ENCODE measurements at regions not wholly inside any gene's neighbourhood (a gene's known extent, or its start where the extent isn't known, plus 50 kb on each side); places are given as distances from the start of the nearest gene placed in this dataset.
"Not testable (repeated sequence)": the region's sequence is repeated elsewhere in the genome, so short reads cannot be mapped to it uniquely, and the experiment has no call there.

GRCh38 chr3:86537171-86537570 lies 453.8 kb downstream of the VGLL3 start:
- DNase-seq: no peak

- DNase-seq: no peak
Observed at GRCh38 chr3:86519819-86520218, 471.1 kb downstream of the VGLL3 start.

- DNase-seq: no peak
Observed at GRCh38 chr3:86481636-86482035, 509.3 kb downstream of the VGLL3 start.

GRCh38 chr3:86481031-86481430 lies 509.9 kb downstream of the VGLL3 start:
- DNase-seq: no peak

- DNase-seq: no peak
Observed at GRCh38 chr3:86464180-86464579, 526.8 kb downstream of the VGLL3 start.

GRCh38 chr3:86451749-86452148 lies 539.2 kb downstream of the VGLL3 start:
- DNase-seq: no peak

GRCh38 chr3:86438544-86438943 lies 552.4 kb downstream of the VGLL3 start:
- DNase-seq: no peak

- peak; percentile 30 for DNase-seq
Observed at GRCh38 chr3:86427343-86427742, 563.6 kb downstream of the VGLL3 start.

- DNase-seq: no peak
Observed at GRCh38 chr3:86420990-86421739, 569.8 kb downstream of the VGLL3 start.

- no peak for DNase-seq
Observed at GRCh38 chr3:86418861-86419260, 572.1 kb downstream of the VGLL3 start.

GRCh38 chr3:86416334-86416733 lies 574.6 kb downstream of the VGLL3 start:
- no peak for DNase-seq

GRCh38 chr3:86413645-86414044 lies 577.3 kb downstream of the VGLL3 start:
- DNase-seq: no peak

- no peak for DNase-seq
Observed at GRCh38 chr3:86410587-86410986, 580.4 kb downstream of the VGLL3 start.

- DNase-seq: not testable (repeated sequence)
Observed at GRCh38 chr3:86389759-86390158, 601.2 kb downstream of the VGLL3 start.

GRCh38 chr3:86388820-86389219 lies 602.1 kb downstream of the VGLL3 start:
- no peak for DNase-seq

- no peak for DNase-seq
Observed at GRCh38 chr3:86382556-86382955, 608.4 kb downstream of the VGLL3 start.

- no peak for DNase-seq
Observed at GRCh38 chr3:86381247-86381646, 609.7 kb downstream of the VGLL3 start.

- peak; percentile 13 for DNase-seq
Observed at GRCh38 chr3:86379280-86379679, 611.7 kb downstream of the VGLL3 start.

GRCh38 chr3:86378829-86379228 lies 612.1 kb downstream of the VGLL3 start:
- DNase-seq: peak; percentile 13

GRCh38 chr3:86335566-86335965 lies 655.4 kb downstream of the VGLL3 start:
- not testable (repeated sequence) for DNase-seq

- no peak for DNase-seq
Observed at GRCh38 chr3:86333636-86334035, 657.3 kb downstream of the VGLL3 start.

- no peak for DNase-seq
Observed at GRCh38 chr3:86303935-86304334, 687.0 kb downstream of the VGLL3 start.

- DNase-seq: no peak
Observed at GRCh38 chr3:86282106-86282787, 708.7 kb downstream of the VGLL3 start.

GRCh38 chr3:86269364-86270155 lies 721.4 kb downstream of the VGLL3 start:
- DNase-seq: no peak
